Hepatocyte (in vitro differentiated cells): ENCODE measurements at regions not wholly inside any gene's neighbourhood (a gene's known extent, or its start where the extent isn't known, plus 50 kb on each side); places are given as distances from the start of the nearest gene placed in this dataset.

Experiments
- CTCF ChIP-seq: fragments of 200-600 bp; sonication (generic); IDR thresholded peaks from 2 replicates; pipeline ENCODE4 v1.5.1; 2016; ENCODE audit warnings: antibody characterized with exemption, mild to moderate bottlenecking; ENCODE audit not compliant: poor library complexity
- EZH2 ChIP-seq: fragments of 200-600 bp; sonication (generic); IDR thresholded peaks from 2 replicates; pipeline ENCODE4 v1.6.1; 2016; ENCODE audit warnings: antibody characterized with exemption, mild to moderate bottlenecking, borderline replicate concordance

DNA sequence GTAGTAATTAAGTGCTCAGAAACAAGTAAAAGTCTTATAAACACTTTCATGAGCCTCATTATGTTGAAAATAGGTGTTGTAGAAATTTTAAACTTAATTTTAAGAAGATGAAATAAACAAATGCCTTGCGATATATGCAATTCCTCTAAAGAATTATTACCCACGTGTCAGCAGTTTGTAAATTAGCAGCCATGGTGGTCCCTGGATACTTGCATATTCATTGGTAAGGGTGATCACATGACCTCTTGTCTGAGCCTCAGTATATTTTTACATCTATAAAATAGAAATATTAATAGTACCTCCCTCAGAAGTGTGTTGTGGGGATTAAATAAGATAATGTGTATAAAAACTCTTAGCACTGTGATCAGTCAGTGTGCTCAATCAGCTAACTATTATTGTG is 141.5 kb upstream of the SVIL start:
- TF ChIP-seq CTCF, result no peak
- no peak for TF ChIP-seq EZH2
